ENCODE measurements at regions not wholly inside any gene's neighbourhood (a gene's known extent, or its start where the extent isn't known, plus 50 kb on each side); places are given as distances from the start of the nearest gene placed in this dataset.

- no peak overlapping the region for H2AFZ ChIP-seq (ENCODE audit: low read length)
- no peaks in the 10 kb centered on the region for H3K4me1 ChIP-seq (ENCODE audit: insufficient read depth, low read length)
- H3K79me2 ChIP-seq (ENCODE audit: low read length), result no peaks in the 10 kb centered on the region
- no TSS peak for BruUV-seq (replicated peaks)
- no peak overlapping the region for H3K27ac ChIP-seq (ENCODE audit: low read length)
- DNase-seq, result no peak
- no peaks in the 10 kb centered on the region for H3K36me3 ChIP-seq (ENCODE audit: low read depth, low read length)
- ChIA-PET POLR2A (ENCODE audit: unreplicated experiment) (no interaction called here), CTCF (no interaction called here)
- H3K4me3 ChIP-seq (ENCODE audit: low read length), result no peak overlapping the region
- no peaks in the 10 kb centered on the region for H4K20me1 ChIP-seq (ENCODE audit: low read length)
- TF ChIP-seq EZH2phosphoT487 (IDR thresholded peaks at IDR 0.05; ENCODE audit: borderline replicate concordance, low read length), result no peak
- no peak for TF ChIP-seq EZH2 (IDR thresholded peaks at IDR 0.05; ENCODE audit: low read length, unreplicated experiment)
- TF ChIP-seq CTCF (conservative IDR thresholded peaks at IDR 0.05; ENCODE audit: low read depth, low read length), result no peak
- no peaks in the 10 kb centered on the region for H3K9me2 ChIP-seq (replicated peaks; ENCODE audit: low read length)
- no peaks in the 10 kb centered on the region for H3F3A ChIP-seq (ENCODE audit: low read length, unreplicated experiment)
- intact Hi-C loops (cut with micrococcal nuclease), result no loop called here
- no peak for ATAC-seq
- H3K9me3 ChIP-seq (ENCODE audit: low read length), result no peaks in the 10 kb centered on the region
- H3K27me3 ChIP-seq (ENCODE audit: low read length), result peaks cover 25% of the 10 kb centered on the region
- H3K9ac ChIP-seq (ENCODE audit: low read length), result no peak overlapping the region
- no peak overlapping the region for H3K4me2 ChIP-seq (ENCODE audit: low read length)
Measured at GRCh38 chr9:18020121-18020745, 441.4 kb downstream of the SH3GL2 start.

- Histone ChIP-seq H3K4me2 (ENCODE audit: low read length) (no peak overlapping the region), H3K36me3 (ENCODE audit: low read depth, low read length) (no peaks in the 10 kb centered on the region), H3K9me3 (ENCODE audit: low read length) (no peaks in the 10 kb centered on the region), H2AFZ (ENCODE audit: low read length) (no peak overlapping the region), H3K9me2 (replicated peaks; ENCODE audit: low read length) (no peaks in the 10 kb centered on the region), H3K4me1 (ENCODE audit: insufficient read depth, low read length) (no peaks in the 10 kb centered on the region), H3K9ac (ENCODE audit: low read length) (no peak overlapping the region), H3K27me3 (ENCODE audit: low read length) (peaks cover 25% of the 10 kb centered on the region), H4K20me1 (ENCODE audit: low read length) (no peaks in the 10 kb centered on the region), H3K4me3 (ENCODE audit: low read length) (no peak overlapping the region), H3F3A (ENCODE audit: low read length, unreplicated experiment) (no peaks in the 10 kb centered on the region), H3K79me2 (ENCODE audit: low read length) (no peaks in the 10 kb centered on the region), H3K27ac (ENCODE audit: low read length) (no peak overlapping the region)
- DNase-seq (no peak), ATAC-seq (no peak)
- BruUV-seq (replicated peaks), result no TSS peak
- CTCF ChIA-PET, result no interaction called here
- POLR2A ChIA-PET (ENCODE audit: unreplicated experiment), result no interaction called here
- intact Hi-C loops (cut with micrococcal nuclease), result no loop called here
- TF ChIP-seq EZH2phosphoT487 (IDR thresholded peaks at IDR 0.05; ENCODE audit: borderline replicate concordance, low read length), result no peak
- TF ChIP-seq EZH2 (IDR thresholded peaks at IDR 0.05; ENCODE audit: low read length, unreplicated experiment), result no peak
- no peak for TF ChIP-seq CTCF (conservative IDR thresholded peaks at IDR 0.05; ENCODE audit: low read depth, low read length)
Measured at GRCh38 chr9:18022642-18023041, 443.8 kb downstream of the SH3GL2 start.

- no peak overlapping the region for H2AFZ ChIP-seq (ENCODE audit: low read length)
- no peaks in the 10 kb centered on the region for H3K79me2 ChIP-seq (ENCODE audit: low read length)
- H3F3A ChIP-seq (ENCODE audit: low read length, unreplicated experiment), result no peaks in the 10 kb centered on the region
- intact Hi-C loops (cut with micrococcal nuclease), result no loop called here
- ChIA-PET POLR2A (ENCODE audit: unreplicated experiment) (no interaction called here), CTCF (no interaction called here)
- no peak overlapping the region for H3K4me3 ChIP-seq (ENCODE audit: low read length)
- TF ChIP-seq CTCF (conservative IDR thresholded peaks at IDR 0.05; ENCODE audit: low read depth, low read length), result no peak
- TF ChIP-seq EZH2phosphoT487 (IDR thresholded peaks at IDR 0.05; ENCODE audit: borderline replicate concordance, low read length), result no peak
- TF ChIP-seq EZH2 (IDR thresholded peaks at IDR 0.05; ENCODE audit: low read length, unreplicated experiment), result no peak
- no peak overlapping the region for H3K4me2 ChIP-seq (ENCODE audit: low read length)
- H3K9me3 ChIP-seq (ENCODE audit: low read length), result no peaks in the 10 kb centered on the region
- no peak overlapping the region for H3K27ac ChIP-seq (ENCODE audit: low read length)
- DNase-seq (no peak), ATAC-seq (no peak)
- H3K9ac ChIP-seq (ENCODE audit: low read length), result no peak overlapping the region
- BruUV-seq (replicated peaks), result no TSS peak
- peaks cover 27% of the 10 kb centered on the region for H3K27me3 ChIP-seq (ENCODE audit: low read length)
- no peaks in the 10 kb centered on the region for H4K20me1 ChIP-seq (ENCODE audit: low read length)
- no peaks in the 10 kb centered on the region for H3K4me1 ChIP-seq (ENCODE audit: insufficient read depth, low read length)
- no peaks in the 10 kb centered on the region for H3K36me3 ChIP-seq (ENCODE audit: low read depth, low read length)
- H3K9me2 ChIP-seq (replicated peaks; ENCODE audit: low read length), result no peaks in the 10 kb centered on the region
Measured at GRCh38 chr9:18023332-18023731, 444.5 kb downstream of the SH3GL2 start.
